GM18870 (cell line): ENCODE measurements at regions not wholly inside any gene's neighbourhood (a gene's known extent, or its start where the extent isn't known, plus 50 kb on each side); places are given as distances from the start of the nearest gene placed in this dataset.
"Not testable (repeated sequence)": the region's sequence is repeated elsewhere in the genome, so short reads cannot be mapped to it uniquely, and the experiment has no call there.

Experiments
- ATAC-seq: cut with Tn5 transposase; IDR thresholded peaks from one replicate; pipeline ENCODE4 v1.9.1; 2021; ENCODE audit warnings: moderate library complexity; ENCODE audit not compliant: unreplicated experiment

DNA sequence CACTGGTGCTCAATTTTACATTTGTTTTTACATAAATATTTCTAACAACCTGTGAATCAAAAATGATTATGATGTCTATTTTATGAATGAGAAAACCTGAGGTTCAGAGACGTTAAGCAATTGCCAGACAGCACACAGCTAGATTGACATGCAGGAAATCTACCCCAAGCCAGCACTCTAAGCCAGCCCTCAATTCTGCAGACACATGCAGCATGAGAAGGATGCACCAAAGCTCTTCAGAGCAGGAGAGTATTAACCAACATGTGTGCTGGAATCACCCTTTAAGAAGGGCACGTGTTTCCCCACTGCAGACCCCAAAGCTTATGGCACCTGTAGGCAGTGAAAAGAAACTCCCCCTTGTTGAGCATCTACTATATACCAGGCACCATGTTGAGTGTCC is 126.1 kb upstream of the ARHGEF3 start:
- ATAC-seq, result no peak

DNA sequence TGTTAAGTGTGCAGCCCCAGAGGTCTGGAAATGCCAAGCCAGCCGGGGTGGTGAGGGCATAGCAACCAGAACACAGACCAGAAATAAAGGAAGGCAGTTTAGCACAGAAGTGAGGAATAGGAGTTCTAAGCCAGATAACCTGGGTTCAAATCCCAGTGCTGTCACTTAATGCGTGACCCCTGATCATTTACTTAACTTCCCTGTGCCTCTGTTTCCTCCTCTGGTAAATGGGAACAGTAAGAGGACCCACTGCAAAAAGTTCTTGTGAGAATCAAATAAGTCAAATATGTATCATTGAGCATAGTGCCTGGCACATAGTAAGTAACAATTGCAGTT is 125.2 kb upstream of the ARHGEF3 start:
- ATAC-seq, result no peak

- ATAC-seq, result no peak
Observed at GRCh38 chr3:56926243-56926946, 124.6 kb upstream of the ARHGEF3 start.

GRCh38 chr3:56924700-56925099 is 123.0 kb upstream of the ARHGEF3 start:
- not testable (repeated sequence) for ATAC-seq

- ATAC-seq, result no peak
Observed at GRCh38 chr3:56923526-56924224, 121.9 kb upstream of the ARHGEF3 start.

GRCh38 chr3:56921573-56922453 is 120.1 kb upstream of the ARHGEF3 start:
- ATAC-seq, result no peak

- no peak for ATAC-seq
Observed at GRCh38 chr3:56919797-56920195, 118.0 kb upstream of the ARHGEF3 start.

- ATAC-seq, result no peak
Observed at GRCh38 chr3:56919137-56919796, 117.5 kb upstream of the ARHGEF3 start.

DNA sequence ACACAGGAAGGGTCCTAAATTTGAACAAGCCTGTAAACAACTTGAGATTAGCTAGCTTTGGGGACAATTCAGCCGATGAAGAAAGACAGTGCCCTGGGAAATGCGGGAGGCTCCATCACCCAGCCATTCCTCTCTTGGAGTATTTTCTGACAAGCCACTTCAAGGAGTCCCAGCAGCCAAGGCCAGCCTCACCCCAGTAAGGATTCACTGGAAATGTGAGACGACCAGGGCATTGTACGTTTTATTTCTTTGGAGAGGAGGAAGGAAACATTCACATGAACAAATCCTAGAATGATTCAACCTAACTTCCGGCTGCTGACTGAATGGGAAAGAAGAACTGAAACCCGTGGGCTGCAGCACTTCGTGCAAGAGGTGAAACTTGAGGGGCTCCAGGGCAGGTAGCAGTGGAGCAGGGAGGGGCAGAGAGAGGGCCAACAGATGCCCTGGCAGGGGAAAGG is 116.4 kb upstream of the ARHGEF3 start:
- peak; percentile 49 for ATAC-seq

- ATAC-seq, result peak; percentile 73
Observed at GRCh38 chr3:56917361-56918110, 115.8 kb upstream of the ARHGEF3 start.

GRCh38 chr3:56916716-56917360 is 115.1 kb upstream of the ARHGEF3 start:
- ATAC-seq, result no peak

DNA sequence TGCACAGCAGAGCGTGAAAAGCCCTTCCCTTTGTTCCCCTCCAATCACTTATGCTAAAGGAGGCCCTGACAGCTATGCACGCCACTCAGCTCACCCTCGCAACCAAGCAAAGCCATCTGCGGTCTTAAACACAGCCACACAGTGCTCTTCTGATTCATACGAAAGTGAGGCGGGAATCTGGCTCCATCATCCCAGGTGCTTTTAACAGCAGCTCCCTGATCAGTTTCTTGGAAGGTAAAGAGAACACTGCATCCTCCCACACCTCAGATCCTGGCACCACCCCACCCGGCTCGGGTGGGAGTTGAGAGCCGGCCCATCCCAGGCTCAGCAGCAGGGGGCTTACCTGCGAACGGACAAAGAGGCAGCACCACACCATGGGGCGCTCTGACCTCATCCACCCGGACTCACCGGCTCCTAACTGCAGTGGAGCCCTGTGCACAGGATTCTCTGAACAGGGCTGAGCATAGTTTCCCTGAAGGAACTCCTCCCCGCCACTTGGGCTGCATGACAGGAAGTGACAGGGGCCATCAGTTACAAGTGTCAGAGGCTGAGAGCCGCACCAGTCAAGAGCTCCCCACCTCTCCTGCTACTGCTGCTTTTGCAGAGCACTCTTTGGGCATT is 114.3 kb upstream of the ARHGEF3 start:
- no peak for ATAC-seq

DNA sequence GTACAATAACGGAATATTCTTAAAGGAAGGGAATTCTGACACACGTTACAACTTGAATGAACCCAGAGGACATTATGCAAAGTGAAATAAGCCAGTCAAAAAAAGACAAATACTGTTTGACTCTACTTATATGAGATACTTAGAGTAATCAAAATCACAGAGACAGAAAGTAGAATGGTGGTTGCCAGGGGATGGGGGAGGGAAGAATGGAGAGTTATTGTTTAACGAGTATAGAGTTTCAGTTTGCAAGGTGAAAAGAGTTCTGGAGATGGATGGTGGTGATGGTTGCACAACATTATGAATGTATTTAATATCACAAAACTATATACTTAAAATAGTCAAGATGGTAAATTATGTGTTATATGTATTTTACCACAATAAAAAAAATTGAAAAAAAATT is 112.9 kb upstream of the ARHGEF3 start:
- ATAC-seq, result no peak

DNA sequence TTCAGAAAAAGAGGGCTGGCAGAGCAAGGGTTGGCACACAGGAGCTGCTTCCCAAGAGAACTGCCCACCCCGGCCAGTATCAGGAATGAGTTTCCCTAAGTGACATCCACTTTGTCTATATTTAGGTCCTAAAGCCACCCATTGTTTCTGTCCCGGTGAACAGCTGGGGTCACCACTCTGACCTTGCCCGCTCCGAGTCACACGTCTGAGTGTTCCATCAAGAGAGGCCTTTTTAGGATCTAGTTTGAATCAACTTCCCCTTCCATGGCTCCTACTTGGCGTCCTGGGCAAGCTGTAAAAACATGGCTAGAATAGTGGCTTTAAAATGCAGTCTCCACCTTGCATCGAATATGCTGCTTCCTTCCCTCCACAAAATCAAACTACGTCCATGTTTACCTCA is 109.6 kb upstream of the ARHGEF3 start:
- no peak for ATAC-seq

DNA sequence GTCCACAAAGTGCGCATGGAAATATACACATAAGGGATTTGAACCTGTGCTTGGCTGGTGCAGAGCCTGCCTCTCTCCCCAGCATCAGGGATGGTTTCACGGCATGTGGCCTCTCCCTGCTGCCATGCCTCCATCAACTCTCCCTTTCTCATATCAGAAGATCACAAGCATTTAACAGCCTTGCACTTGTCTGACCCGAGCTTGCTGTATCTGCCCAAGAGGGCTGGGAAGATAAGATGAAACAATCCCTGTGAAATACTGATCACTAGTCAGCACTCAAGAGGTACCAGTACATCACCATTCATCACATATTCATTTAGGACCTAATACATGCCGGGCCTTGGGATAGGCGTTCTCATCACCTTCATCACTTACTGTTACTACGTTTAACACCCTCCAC is 107.6 kb upstream of the ARHGEF3 start:
- ATAC-seq, result no peak

DNA sequence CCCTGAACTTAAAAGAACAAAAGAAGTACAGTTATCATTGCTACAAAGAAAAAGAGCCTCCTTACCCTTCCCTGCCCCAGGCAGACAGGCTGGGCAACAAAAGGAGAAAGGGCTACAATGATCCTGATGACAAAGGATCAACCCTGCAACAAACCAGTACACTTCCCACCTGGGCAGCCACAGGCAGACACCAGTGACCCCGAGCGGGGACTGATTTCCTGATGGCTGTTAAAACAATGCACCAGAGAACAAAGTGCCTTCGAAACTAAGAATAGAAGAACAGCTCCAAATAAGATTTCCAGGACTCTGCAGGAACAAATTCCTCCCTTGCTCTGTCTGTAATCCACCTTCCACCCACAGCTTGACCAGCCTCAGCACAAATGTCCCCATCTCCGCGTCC is 106.3 kb upstream of the ARHGEF3 start:
- ATAC-seq, result no peak

DNA sequence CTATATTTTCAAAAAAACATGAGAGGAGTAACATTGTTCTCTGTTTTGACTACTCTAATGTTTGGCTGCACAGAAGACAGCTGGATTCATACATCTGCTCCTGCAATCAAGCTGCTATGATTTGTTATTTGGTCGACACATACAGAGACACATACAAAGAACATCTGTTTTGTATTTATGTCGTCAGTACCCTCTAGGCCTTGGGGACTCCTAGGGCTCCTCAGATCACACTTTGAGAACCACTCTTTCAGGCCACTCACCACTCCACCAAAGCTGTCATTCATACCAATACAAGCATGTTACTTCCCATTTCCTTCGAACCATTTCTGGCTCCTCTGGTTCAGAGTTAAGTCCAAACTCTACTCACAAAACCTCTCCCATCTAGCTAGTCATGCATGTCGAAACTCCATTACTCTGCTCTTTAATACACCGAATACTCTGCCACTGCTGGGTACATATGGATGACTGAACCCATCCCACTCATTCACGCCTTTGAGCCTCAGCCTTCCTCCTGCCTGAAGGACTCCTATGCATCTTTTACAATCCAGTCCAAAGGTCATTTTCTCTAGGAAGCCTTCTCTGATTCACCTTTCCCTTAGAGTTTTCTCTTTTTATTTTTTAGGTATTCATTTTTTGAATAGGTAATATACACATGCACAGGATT is 102.9 kb upstream of the ARHGEF3 start:
- ATAC-seq, result no peak

- no peak for ATAC-seq
Observed at GRCh38 chr3:56903231-56903782, 101.6 kb upstream of the ARHGEF3 start.
